HG02571 (cell line): ENCODE measurements at regions not wholly inside any gene's neighbourhood (a gene's known extent, or its start where the extent isn't known, plus 50 kb on each side); places are given as distances from the start of the nearest gene placed in this dataset.

Experiments
- ATAC-seq: cut with Tn5 transposase; IDR thresholded peaks from one replicate; pipeline ENCODE4 v1.9.1; 2021; ENCODE audit warnings: mild to moderate bottlenecking, moderate library complexity; ENCODE audit not compliant: unreplicated experiment

DNA sequence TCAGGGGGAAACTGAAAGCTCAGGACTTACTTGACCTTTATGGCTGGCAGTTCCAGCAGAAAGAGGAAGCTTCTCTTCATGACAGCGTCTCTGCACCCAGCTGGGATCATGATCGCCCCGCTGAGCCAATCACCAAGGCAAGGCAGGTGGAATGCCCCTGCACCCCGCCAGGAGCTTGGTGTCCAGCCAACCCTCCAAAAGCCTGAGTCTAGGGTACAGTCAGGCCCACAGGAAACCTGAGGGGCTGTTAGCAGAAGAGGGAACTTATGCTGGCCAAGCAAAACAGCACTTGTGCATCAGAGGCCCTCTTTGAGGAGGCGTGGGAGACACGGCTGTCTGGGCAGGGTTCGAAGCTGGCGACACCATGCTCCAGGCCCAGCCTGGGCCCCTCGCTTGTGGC lies 188.3 kb upstream of the GMDS start:
- no peak for ATAC-seq

DNA sequence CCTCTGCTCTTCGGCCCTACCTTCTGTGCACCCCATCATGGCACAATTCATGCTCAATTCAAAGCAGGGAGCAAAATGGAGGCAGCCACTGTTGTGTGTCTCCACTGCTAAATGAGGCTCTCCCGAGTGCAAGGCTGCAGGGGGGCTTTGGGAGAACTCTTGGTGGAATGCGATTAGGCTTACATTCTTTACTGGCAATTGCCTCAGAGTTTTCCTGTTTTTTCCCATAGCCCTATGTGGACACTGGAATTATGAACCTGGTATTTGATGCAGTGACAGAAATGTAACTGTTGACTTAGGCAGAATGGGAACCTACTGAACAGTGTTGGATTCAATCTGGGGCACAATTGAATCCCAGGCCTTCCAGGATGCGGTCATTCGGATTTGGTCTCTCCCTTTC lies 187.9 kb upstream of the GMDS start:
- ATAC-seq = no peak

DNA sequence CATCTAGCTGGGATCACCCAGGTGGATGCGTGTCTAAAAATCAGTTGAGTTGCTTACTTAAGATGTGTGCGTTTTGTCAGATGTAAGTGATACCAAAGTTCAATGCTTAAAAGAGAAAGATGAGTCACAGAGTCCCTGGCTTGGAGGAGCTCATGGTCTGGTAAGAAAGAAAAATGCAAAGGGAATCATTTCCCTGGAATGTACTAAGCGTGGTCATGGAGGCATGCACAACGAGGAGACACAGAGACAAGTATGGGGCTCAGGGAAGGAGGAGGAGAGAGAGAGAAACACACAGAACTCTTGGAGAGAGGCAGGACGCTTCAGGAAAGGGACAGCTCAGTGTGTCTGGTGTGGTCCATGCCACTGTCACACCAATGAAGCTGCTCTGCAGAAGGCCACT lies 186.9 kb upstream of the GMDS start:
- ATAC-seq = no peak

DNA sequence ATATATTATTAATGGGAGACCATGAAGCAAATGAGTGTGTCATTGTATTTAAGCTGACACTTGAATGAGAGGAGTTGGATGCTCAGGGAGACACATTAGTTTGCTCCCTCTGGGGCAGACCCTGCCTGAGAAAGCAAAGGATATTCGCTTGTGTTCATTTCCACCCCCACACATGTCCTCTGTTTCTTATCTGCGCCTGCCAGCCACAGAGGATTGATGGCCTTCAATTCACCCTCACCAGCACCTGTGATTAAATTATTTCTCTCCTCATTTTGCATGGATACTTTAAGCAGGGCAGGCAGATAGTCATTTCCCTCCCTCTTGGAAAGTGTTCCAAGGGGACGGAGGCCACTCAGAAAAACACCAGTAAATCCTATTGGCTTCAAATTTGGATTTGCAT lies 185.2 kb upstream of the GMDS start:
- no peak for ATAC-seq

DNA sequence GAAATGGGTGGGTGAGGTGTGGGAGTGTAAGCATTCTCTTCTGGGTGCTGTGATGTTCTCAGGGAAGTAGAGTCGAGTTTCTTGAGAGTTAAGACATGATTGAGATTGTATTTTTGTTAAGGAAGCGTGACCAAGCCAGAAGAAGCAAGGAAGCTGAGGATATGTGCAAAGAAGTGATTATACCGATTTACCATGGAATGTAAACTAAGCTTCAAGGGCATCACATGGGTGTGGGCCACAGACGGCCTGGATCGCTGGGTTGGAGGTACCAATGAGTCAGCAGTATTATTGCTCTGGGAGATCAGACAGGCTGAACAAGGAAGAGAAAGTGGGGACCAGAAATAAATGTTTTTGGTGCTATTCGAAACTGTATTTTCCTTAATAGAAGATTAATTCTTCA lies 184.1 kb upstream of the GMDS start:
- ATAC-seq = no peak

DNA sequence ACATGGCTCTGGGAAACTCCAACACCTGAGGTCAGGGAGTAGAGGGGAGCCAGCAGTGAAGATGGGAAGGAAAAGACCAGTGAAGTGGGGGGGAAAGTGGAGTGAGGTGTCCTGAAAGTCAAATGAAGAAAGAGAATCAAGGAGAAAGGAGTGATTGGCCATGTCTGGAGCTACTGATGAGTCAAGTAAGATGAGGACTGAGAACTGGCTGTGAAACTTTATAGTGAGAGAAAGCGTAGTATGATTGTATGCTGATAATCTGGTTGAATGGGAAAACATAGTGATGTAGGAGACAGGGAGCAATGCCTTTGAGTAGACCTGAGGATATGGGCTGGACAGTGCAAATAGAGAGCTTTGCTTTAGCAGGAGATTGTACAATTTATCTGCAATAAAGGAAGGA lies 183.6 kb upstream of the GMDS start:
- no peak for ATAC-seq

DNA sequence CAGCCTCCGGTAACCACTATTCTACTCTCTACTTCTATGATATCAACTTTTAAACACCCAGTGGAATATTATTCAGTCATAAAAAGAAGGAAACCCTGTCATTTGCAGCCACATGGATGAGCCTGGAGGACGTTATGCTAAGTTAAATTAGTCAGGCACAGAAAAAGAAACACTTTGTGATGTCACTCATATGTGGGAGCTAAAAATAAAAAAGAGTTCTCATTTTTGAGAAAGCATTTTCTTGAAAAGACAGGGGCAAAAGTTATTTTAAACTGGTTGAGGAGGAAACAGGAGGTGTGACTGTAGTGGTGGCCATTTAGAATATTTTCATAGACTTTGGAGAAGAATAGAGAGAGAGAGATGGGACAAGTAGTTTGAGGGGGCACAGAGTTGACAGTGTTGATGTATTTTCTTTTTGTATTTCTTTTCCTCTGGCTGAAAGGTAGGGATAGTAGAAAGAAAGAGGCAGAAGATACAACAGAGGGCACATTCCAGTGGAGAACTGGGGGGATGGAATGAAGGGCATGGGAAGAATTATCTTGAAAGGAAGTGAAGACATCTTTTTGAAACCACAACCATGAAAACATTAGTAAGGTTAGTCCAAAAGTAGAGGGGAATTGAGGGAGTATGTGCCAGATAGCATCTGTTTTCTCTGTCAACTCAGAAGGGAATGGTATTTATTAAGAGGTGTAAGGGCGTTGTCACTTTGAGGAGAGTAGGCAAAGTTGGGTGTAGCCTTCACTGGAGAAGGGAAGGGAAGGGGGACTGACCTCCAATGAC lies 181.3 kb upstream of the GMDS start:
- ATAC-seq = no peak

DNA sequence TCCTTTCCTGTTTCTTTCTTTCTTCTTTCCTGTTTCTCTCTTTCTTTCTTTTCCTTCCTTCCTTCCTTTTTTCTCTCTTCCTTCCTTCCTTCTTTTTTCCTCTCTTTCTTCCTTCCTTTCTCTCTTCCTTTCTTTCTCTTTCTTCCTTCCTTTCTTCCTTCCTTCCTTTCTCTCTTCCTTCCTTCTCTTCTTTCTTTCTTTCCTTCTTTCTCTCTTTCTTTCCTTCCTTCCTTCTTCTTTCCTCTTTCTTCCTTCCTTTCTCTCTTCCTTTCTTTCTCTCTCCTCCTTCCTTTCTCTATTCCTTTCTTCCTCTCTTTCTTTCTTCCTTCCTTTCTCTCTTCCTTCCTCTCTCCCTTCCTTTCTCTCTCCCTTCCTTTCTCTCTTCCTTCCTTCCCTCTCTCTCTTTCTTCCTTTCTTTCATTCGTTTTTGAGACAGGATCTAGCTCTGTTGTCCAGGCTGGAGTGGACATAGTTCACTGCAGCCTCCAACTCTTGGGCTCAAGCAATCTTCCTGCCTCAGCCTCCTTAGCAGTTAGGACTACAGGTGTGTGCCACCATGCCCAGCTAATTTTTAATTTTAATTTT lies 170.8 kb upstream of the GMDS start:
- no peak for ATAC-seq

DNA sequence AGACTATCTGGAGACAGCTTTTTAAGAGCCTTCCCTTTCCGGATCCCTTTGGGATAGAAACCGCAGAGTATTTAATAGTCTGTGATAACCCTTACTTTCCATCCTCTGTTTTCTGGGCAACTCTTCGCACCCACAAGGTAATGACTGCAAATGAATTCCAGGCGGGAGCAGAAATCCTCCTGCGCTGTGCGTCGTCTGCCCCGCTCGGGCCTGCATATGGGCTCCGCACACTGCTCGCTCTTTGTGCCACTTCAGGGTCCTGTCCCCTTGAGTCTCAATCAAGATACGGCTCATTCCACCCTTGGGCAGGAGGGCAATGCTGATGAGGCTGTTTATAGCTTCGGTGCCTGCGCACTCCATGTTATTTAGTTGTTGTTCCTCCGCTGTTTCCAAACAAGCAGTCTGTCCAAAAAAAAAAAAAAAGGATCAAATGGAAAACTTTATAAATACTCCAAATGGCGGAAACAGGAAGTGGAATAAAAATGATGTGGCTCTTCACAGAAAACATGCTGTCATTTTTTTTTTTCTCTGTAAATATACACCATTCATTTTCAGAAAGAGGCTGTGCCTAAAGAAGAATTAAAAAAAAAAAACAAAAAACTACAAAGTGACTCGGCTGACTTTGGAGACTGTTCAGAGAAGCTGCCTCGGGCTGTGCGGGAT lies 169.6 kb upstream of the GMDS start:
- ATAC-seq = no peak

DNA sequence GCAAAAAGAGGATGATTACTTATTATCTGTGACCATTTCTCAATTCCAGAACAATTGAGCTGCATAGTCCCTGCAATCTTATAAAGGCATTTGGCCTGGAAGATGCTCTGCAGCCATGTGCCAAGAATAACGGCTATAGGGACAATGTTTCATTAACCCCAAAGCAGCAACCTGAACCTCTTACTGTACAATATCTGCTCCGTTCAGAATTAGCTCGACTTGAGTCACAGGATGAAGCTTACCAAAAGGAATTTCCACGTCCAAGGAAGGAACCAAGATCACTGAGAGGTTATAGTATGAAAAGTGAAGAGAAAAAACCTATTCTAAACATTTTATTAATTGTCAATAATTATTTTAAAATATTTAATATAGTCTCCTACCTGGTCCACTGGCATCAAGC lies 167.3 kb upstream of the GMDS start:
- ATAC-seq = no peak

DNA sequence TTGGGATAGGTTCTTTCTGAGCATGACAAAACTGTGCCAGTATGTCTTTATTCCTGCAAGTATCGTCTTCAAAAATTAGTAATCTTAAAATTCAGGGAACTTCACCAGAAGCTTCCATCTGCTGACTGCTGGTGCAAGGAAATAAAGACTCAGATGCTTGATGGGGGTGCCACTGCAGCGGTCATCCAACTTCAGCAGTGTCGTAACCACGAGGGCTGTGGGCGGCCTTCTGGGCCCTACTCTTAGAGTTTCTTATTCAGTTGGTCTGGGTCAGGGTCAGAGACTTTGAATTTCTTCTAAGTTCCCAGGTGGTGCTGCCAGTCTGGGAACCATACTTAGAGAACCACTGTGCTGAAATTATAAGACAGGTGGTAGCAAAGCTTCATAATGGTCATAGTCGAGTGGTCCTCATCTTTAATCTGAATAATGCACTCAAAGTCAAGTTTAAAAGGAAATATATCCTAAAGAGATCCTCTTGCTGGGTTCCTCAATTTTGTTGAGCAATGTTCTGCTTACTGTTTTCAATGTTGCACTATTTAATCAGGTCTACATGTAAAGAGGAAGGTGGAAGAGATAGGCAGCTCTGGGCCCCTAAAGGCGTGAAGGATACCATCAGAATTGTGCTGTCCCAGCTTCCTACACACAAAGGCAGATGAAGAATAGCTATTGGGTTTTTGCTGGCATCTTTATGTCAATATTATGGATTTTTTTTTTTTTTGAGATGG lies 165.4 kb upstream of the GMDS start:
- no peak for ATAC-seq

DNA sequence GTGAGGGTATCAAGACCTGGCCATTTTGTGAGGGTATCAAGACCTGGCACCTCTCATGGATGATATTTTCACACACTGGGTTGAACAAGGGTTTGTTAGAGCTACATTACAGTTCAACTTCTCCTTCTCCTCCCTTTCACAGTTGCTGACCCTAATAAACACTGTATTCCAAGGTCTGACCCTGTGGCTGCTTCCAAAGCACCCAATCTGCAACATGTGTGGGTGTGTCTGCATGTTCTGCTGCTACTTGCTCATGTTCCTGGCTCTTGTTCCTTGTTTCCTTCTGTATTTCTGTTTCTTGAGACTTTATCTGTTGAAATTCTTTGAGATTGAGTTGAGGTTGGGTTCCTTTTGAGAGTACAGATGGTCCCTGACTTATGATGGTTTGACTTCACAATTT lies 162.1 kb upstream of the GMDS start:
- ATAC-seq = no peak

DNA sequence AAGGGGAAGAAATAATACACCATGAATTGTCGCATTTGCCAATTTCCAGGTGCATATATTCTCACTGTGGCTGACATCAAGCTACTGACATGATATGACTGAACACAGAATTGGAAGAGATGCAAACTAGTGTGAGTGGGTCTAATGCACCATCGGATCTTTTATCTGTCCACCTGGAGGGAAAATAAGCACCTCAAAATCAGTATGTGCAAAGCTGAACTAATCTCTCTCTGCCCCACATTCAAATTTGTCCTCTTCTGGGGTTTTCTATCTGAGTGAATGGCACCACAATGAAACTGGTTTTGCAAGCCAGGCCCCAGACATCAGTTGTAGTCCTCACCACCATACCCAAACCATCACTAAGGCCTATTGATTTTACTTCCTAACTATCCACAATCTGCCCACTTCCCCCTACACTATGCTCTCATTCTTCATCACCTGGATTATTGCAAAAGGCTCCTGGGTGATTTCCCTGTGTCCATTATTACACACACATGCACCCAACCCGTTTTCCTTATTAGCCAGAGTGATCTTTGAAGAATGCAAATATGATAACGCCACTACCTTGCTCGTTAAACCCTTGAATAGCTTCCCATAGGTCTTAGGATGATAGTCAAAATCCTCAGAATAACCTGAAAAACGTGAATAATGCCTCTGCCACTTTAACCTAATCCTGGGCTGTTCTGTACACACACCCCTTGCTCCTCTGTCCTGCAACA lies 159.0 kb upstream of the GMDS start:
- ATAC-seq = no peak

DNA sequence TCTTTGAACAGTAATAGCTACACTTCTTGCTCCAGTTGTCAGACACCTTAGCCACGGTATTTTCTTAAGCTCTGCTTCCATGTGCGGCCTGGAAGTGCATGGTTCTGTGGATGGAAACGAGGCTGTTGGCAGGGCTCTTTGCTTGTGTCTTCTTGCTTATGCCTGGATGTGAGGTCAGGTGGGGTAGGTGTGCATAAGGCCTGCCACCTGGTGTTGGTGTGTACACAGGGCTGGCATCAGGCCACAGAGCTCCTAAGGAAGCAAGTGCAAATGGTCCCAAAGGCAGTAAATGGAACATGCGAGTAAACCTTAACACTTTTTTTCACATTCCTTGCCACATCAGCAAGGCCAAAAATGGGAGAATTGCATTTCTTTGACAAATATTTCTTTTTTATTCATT lies 158.1 kb upstream of the GMDS start:
- no peak for ATAC-seq

DNA sequence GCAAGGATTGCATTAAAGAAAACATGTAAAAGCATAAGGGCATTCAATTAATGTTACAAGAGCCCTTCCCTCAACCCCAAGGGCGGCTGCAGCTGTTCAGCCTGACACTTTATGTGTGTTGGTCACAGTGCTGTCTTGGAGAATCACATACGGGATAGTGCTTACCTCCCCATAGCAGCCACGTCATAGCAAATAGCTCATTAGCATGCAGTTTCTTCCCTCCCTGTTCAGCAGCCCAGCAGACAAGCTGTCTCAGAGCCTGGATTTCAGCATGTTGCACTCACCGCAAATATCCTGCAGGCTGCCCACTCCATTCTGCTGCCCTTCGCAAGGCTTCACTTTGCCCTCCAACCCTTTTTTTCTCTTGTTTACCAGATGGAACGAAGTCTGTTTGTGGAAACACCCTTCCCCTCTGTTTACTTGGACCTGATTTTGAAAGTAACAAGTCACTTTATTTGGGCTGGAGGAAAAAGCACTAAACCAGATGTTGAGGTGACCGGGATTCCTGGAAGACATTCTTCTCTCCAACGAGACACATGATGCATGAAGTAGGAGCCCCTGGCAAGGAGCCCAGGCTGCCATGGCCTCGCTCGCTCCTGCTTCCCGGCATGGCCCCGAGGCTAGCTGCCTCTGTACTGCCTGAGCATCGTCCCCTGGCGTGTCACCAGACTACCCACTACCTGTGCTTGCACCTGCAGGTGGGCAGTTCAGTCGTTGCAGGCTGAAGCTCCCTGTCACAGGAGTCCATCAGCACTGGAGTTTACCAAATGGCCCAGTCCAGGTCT lies 151.6 kb upstream of the GMDS start:
- no peak for ATAC-seq

DNA sequence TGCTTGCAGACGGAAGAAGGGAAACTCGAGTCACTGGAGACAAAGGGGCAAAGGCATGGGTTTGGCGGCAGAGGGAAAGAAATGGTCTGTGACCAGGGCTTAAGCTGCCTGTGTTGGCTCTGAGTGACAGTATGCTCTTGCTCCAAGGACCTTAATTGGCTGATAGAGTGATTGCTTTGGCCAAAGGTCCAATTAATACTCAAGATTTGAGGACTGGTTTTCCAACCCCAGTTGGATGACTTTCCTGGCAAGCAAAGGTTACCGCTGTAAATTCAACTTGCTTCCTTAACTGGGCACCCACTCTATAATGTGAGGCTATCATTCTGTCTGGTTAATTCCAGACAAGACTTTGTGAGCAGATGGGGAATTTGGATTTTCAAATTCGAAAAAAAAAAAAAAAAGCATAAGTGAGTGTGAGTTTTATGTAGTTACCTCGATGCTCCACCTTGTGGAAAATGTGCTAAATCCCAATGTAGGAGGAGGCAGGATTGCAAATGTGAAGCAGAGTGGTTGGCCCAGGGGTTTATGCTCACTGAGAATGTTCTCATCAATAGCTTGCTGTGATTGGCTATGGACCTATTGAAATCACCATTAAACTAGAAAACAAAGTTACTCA lies 150.7 kb upstream of the GMDS start:
- no peak for ATAC-seq

DNA sequence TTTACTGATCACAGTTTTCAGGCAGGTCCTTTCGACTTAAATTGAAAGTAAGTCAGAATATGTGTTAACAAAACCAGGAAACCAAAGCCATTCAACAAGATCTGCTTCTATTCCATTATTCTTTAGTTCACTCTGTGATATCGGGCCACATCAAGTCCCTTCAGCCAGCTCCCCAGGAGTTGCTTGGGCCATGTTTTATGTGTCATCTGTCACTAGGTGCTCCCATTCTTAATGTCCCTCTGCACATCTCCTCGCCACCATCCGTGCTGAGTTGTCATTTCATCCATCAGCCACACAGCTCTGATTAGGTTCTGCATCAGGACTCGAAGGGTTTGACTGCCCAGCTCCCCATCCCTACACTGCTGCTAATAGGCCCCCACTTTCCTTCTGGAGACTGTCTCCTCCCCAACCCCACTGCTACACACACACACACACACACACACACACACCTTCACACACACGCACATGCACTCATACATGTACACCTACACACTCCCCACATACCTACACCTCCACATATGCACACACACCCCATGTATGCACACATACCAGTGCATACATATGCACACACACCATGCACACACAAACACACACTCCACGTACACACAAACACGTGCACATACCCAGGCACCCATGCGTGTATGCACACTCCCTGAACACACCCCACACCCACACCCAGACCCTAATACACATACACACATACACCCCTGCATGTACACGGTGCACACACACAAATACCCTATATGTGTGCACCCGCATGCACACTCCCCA lies 143.3 kb upstream of the GMDS start:
- ATAC-seq = no peak

DNA sequence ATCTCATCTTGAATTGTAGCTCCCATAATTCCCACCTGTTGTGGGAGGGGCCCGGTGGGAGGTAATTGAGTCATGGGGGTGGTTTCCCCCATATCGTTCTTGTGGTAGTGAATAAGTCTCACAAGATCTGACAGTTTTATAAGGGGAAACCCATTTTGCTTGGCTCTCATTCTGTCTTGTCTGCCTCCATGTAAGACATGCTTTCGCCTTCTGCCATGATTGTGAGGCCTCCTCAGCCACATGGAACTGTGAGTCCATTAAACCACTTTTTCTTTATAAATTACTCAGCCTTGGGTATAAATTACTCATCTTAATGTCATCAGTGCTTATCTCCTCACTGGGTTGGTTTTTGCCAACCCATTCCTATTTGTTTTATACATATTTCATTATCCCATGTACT lies 142.0 kb upstream of the GMDS start:
- no peak for ATAC-seq

DNA sequence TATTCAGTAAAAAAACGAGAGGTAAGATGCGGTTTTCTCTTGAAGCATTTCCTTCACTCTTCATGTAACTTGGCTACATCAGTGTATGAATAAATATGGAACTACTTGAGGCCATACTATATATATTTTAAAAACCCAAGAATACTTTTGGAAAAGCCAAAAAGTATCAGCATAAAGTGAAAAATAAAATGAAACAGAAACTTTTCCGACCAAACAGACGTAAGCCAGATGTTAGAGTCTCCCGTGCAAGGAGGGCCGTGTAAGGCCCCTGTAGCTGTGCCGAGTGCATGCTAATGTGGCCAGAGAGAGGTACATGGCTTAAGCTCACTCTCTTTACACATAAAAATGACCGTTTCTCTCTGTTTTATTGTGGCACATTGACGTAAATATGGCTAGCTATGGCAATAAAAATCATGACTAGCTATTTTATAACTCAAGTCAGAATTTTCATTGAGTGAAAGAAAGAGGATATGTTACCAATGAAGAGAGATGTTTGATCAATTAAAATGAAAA lies 140.1 kb upstream of the GMDS start:
- no peak for ATAC-seq
